Hematopoietic multipotent progenitor cell treated with erythropoietin and hydrocortisone succinate and interleukin-3 and kit ligand, for 8 days (in vitro differentiated cells): ENCODE measurements at regions not wholly inside any gene's neighbourhood (a gene's known extent, or its start where the extent isn't known, plus 50 kb on each side); places are given as distances from the start of the nearest gene placed in this dataset.
"Not testable (repeated sequence)": the region's sequence is repeated elsewhere in the genome, so short reads cannot be mapped to it uniquely, and the experiment has no call there.

Source experiments
- DNase-seq: peaks from one replicate; pipeline ENCODE4 v3.0.0-alpha.2; 2015

- no peak for DNase-seq
Measured at GRCh38 chr14:40340708-40341107, 908.5 kb upstream of the FBXO33 start.

GRCh38 chr14:40336846-40337245, 904.6 kb upstream of the FBXO33 start:
- no peak for DNase-seq

GRCh38 chr14:40326519-40326918, 894.3 kb upstream of the FBXO33 start:
- not testable (repeated sequence) for DNase-seq

GRCh38 chr14:40318211-40318719, 886.0 kb upstream of the FBXO33 start:
- DNase-seq: no peak

- no peak for DNase-seq
Measured at GRCh38 chr14:40317690-40318089, 885.5 kb upstream of the FBXO33 start.

- no peak for DNase-seq
Measured at GRCh38 chr14:40312296-40312695, 880.1 kb upstream of the FBXO33 start.

GRCh38 chr14:40309124-40309523, 876.9 kb upstream of the FBXO33 start:
- no peak for DNase-seq

GRCh38 chr14:40308240-40308639, 876.0 kb upstream of the FBXO33 start:
- no peak for DNase-seq

- no peak for DNase-seq
Measured at GRCh38 chr14:40296821-40297220, 864.6 kb upstream of the FBXO33 start.

- no peak for DNase-seq
Measured at GRCh38 chr14:40292664-40293063, 860.4 kb upstream of the FBXO33 start.

GRCh38 chr14:40282196-40282595, 850.0 kb upstream of the FBXO33 start:
- no peak for DNase-seq

GRCh38 chr14:40280652-40281051, 848.4 kb upstream of the FBXO33 start:
- no peak for DNase-seq

- DNase-seq: no peak
Measured at GRCh38 chr14:40273417-40273816, 841.2 kb upstream of the FBXO33 start.

GRCh38 chr14:40271480-40271879, 839.2 kb upstream of the FBXO33 start:
- DNase-seq: no peak

GRCh38 chr14:40269436-40269835, 837.2 kb upstream of the FBXO33 start:
- DNase-seq: no peak

GRCh38 chr14:40268236-40268635, 836.0 kb upstream of the FBXO33 start:
- no peak for DNase-seq

- no peak for DNase-seq
Measured at GRCh38 chr14:40265096-40265495, 832.9 kb upstream of the FBXO33 start.

- no peak for DNase-seq
Measured at GRCh38 chr14:40252817-40253447, 820.7 kb upstream of the FBXO33 start.

- DNase-seq: no peak
Measured at GRCh38 chr14:40248671-40249070, 816.4 kb upstream of the FBXO33 start.

GRCh38 chr14:40240245-40240859, 808.1 kb upstream of the FBXO33 start:
- no peak for DNase-seq

GRCh38 chr14:40232302-40232701, 800.1 kb upstream of the FBXO33 start:
- no peak for DNase-seq

- no peak for DNase-seq
Measured at GRCh38 chr14:40229676-40230075, 797.4 kb upstream of the FBXO33 start.

GRCh38 chr14:40222996-40223395, 790.8 kb upstream of the FBXO33 start:
- DNase-seq: no peak

GRCh38 chr14:40221428-40221827, 789.2 kb upstream of the FBXO33 start:
- DNase-seq: no peak

GRCh38 chr14:40219032-40219431, 786.8 kb upstream of the FBXO33 start:
- no peak for DNase-seq
